ENCODE measurements at regions not wholly inside any gene's neighbourhood (a gene's known extent, or its start where the extent isn't known, plus 50 kb on each side); places are given as distances from the start of the nearest gene placed in this dataset.

GRCh38 chr2:195534971-195535370 lies 122.1 kb upstream of the SLC39A10 start:
- TF ChIP-seq CTCF (conservative IDR thresholded peaks at IDR 0.05; ENCODE audit: low read length) = no peak
- no peak for TF ChIP-seq EZH2phosphoT487 (IDR thresholded peaks at IDR 0.05; ENCODE audit: borderline replicate concordance, low read depth, low read length)
